HEK293 (cell line): ENCODE measurements at regions not wholly inside any gene's neighbourhood (a gene's known extent, or its start where the extent isn't known, plus 50 kb on each side); places are given as distances from the start of the nearest gene placed in this dataset.

ENCODE experiments used
- CTCF ChIP-seq: fragments of 450-650 bp; formaldehyde crosslinking; IDR thresholded peaks from 2 replicates; pipeline ENCODE4 v1.5.1; 2016; ENCODE audit warnings: missing biosample characterization, missing genetic modification characterization
- SP2 ChIP-seq: fragments of 450-650 bp; formaldehyde crosslinking; IDR thresholded peaks from 2 replicates; pipeline ENCODE4 v1.5.1; 2016; ENCODE audit warnings: missing biosample characterization, missing genetic modification characterization
- YY1 ChIP-seq: fragments of 450-650 bp; formaldehyde crosslinking; IDR thresholded peaks from 2 replicates; pipeline ENCODE4 v1.5.1; 2018; ENCODE audit warnings: missing biosample characterization, missing genetic modification characterization
- ZBTB7A ChIP-seq: fragments of 450-650 bp; formaldehyde crosslinking; IDR thresholded peaks from 2 replicates; pipeline ENCODE4 v1.5.1; 2016; ENCODE audit warnings: low read depth, missing biosample characterization, missing genetic modification characterization
- ZNF175 ChIP-seq: fragments of 450-650 bp; formaldehyde crosslinking; IDR thresholded peaks from 2 replicates; pipeline ENCODE4 v1.5.1; 2016; ENCODE audit warnings: missing biosample characterization, missing genetic modification characterization
- ZNF398 ChIP-seq: fragments of 450-650 bp; formaldehyde crosslinking; IDR thresholded peaks from 2 replicates; pipeline ENCODE4 v1.5.1; 2017; ENCODE audit warnings: missing biosample characterization, missing genetic modification characterization
- ZNF513 ChIP-seq: fragments of 450-650 bp; IDR thresholded peaks from 2 replicates; pipeline ENCODE4 v1.5.1; 2018; ENCODE audit warnings: missing biosample characterization, missing genetic modification characterization

DNA sequence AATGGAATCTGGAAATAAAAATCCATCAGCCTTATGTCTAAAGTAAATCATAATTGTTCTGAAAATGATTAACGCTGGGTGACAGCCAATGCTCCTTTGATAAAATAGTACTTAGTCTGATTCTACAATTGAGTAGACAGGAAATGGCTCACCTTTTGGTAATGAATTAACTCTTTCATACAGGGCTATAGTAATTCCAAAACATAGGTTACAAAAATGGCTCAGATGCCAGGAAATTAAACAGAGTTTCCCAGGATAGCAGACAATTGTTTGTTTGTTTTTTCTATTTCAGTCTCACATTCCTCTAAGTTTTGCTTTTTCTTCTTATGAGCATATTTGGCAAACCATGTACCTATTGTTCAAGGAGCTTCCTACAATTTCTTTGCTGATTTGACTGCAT, 257.2 kb upstream of the EPHA7 start:
- TF ChIP-seq SP2 (no peak), ZNF398 (no peak), ZNF175 (tag by site-specific recombination) (no peak), CTCF (no peak), ZBTB7A (no peak), ZNF513 (no peak), YY1 (tag by site-specific recombination) (no peak)
